ENCODE measurements at regions not wholly inside any gene's neighbourhood (a gene's known extent, or its start where the extent isn't known, plus 50 kb on each side); places are given as distances from the start of the nearest gene placed in this dataset.

GRCh38 chr13:111558700-111559088 is 238.3 kb downstream of the TEX29 start:
- DNase-seq (ENCODE audit: low spot score) = no peak

GRCh38 chr13:111559612-111560403 is 239.4 kb downstream of the TEX29 start:
- DNase-seq (ENCODE audit: low spot score) = no peak

- DNase-seq (ENCODE audit: low spot score) = no peak
Measured at GRCh38 chr13:111561091-111561781, 240.8 kb downstream of the TEX29 start.

GRCh38 chr13:111562716-111563115 is 242.3 kb downstream of the TEX29 start:
- no peak for DNase-seq (ENCODE audit: low spot score)

- DNase-seq (ENCODE audit: low spot score) = no peak
Measured at GRCh38 chr13:111564606-111565005, 244.2 kb downstream of the TEX29 start.

- no peak for DNase-seq (ENCODE audit: low spot score)
Measured at GRCh38 chr13:111565400-111565799, 245.0 kb downstream of the TEX29 start.

- no peak for DNase-seq (ENCODE audit: low spot score)
Measured at GRCh38 chr13:111566567-111566966, 246.1 kb downstream of the TEX29 start.

- no peak for DNase-seq (ENCODE audit: low spot score)
Measured at GRCh38 chr13:111567637-111568036, 247.2 kb downstream of the TEX29 start.

GRCh38 chr13:111568290-111568689 is 247.8 kb downstream of the TEX29 start:
- no peak for DNase-seq (ENCODE audit: low spot score)

- no peak for DNase-seq (ENCODE audit: low spot score)
Measured at GRCh38 chr13:111570911-111571310, 250.5 kb downstream of the TEX29 start.

GRCh38 chr13:111572956-111573761 is 252.7 kb downstream of the TEX29 start:
- no peak for DNase-seq (ENCODE audit: low spot score)

- DNase-seq (ENCODE audit: low spot score) = no peak
Measured at GRCh38 chr13:111573801-111574200, 253.4 kb downstream of the TEX29 start.

- DNase-seq (ENCODE audit: low spot score) = no peak
Measured at GRCh38 chr13:111575276-111575675, 254.8 kb downstream of the TEX29 start.

- no peak for DNase-seq (ENCODE audit: low spot score)
Measured at GRCh38 chr13:111575719-111576118, 255.3 kb downstream of the TEX29 start.

GRCh38 chr13:111577208-111577828 is 256.9 kb downstream of the TEX29 start:
- DNase-seq (ENCODE audit: low spot score) = no peak

- DNase-seq (ENCODE audit: low spot score) = no peak
Measured at GRCh38 chr13:111577956-111578605, 257.6 kb downstream of the TEX29 start.

- DNase-seq (ENCODE audit: low spot score) = no peak
Measured at GRCh38 chr13:111584101-111584672, 263.7 kb downstream of the TEX29 start.

GRCh38 chr13:111584870-111585269 is 264.4 kb downstream of the TEX29 start:
- no peak for DNase-seq (ENCODE audit: low spot score)

GRCh38 chr13:111586291-111586690 is 265.8 kb downstream of the TEX29 start:
- no peak for DNase-seq (ENCODE audit: low spot score)

- no peak for DNase-seq (ENCODE audit: low spot score)
Measured at GRCh38 chr13:111587249-111587648, 266.8 kb downstream of the TEX29 start.

GRCh38 chr13:111589321-111589720 is 268.9 kb downstream of the TEX29 start:
- no peak for DNase-seq (ENCODE audit: low spot score)

Data from globus pallidus (tissue), 1 donor.